ENCODE measurements at regions not wholly inside any gene's neighbourhood (a gene's known extent, or its start where the extent isn't known, plus 50 kb on each side); places are given as distances from the start of the nearest gene placed in this dataset.
"Not testable (repeated sequence)": the region's sequence is repeated elsewhere in the genome, so short reads cannot be mapped to it uniquely, and the experiment has no call there.

DNA sequence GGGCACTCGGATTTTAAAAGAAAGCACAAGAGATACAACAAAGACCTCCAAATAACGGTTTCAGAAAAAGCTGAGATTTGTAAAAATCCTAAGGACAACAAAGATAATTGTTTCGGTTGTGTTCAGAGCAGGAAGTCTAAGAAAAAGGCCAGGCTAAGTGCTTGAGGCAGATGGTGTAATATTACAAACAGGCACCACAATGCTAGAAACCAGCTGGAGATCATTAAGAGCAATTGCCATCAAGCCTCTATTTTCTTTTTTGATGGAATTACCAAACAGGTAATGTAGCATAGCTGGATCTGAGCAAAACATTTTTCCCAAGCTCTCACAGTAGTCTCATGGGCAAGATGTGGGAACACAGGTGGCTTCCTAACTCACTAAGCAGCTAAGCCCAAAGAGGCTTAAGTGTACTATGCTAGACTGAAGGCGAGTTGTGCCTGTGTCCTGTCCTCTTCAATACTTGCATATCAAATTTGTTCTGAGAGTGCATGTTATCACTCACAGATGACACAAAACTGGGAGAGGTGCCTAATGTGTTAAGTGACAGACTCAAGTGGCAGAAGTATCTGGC lies 161.6 kb downstream of the GLUL start:
- DNase-seq (ENCODE audit: low read depth in 2 of 2, low spot score in 1 of 2), result no peak

DNA sequence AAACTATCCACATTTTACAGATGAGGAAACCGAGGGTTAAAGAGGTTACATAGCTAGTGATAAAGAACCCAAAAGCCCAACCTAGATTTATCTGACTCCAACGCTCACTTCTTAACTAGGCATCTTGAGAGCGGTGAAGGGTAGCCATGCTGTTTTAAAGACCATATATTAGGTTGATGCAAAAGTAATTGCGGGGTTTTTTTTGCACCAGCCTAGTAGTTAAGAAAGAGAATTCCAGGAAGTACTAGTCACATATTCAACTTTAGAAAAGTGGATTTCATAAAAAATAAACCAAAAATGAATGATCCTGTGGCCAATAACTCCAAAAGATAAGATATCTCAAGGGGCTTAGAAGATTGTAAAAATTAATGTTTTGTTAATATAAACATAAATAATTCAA lies 162.1 kb downstream of the GLUL start:
- no peak for DNase-seq (ENCODE audit: low read depth in 2 of 2, low spot score in 1 of 2)

DNA sequence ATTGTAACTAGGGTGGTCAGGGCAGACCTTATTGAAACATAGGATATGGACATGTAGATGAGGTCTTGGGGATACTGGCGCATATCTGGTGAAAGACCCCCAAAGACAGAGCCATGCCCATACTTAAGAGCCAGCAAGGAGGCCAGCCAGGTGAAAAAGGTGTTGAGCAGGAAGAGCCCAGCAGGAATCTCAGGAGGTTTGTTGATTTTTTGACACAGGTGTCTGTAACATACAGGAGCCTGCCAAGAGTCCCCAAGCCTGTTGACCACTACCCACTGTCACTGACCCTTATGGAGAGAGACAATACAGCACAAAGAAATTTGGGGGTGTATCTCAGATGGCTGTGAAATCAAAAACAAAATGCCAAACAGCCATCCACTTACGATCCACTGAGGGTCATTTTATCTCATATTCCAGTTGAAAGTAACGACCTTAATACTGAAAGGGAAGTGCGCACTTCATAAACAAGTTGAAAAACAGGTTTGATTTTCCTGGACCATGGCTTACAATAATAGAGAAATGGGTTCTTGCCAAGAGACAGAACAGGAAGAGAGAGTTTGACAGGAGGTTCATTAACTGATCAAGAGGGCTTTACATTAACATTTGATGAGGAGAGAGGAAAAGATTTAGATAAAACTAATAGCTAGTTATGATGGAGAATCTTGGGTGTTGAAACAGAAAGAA lies 163.6 kb downstream of the GLUL start:
- DNase-seq (ENCODE audit: low read depth in 2 of 2, low spot score in 1 of 2), result no peak

DNA sequence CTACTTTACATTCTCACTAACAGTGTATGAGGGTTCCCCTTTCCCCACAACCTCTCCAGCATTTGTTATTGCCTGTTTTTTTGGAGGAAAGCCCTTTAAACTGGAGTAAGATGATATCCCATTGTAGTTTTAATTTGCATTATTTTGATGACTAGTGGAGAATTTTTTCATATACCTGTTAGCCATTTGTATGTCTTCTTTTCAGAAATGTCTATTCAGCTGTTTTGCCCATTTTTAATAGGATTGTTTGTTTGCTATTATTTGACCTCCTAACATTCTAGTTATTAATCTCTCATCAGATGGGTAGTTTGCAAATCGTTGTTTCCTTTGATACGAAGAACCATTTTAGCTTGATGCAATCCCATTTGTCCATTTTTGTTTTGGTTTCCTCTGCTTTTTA lies 165.0 kb downstream of the GLUL start:
- DNase-seq (ENCODE audit: low read depth in 2 of 2, low spot score in 1 of 2), result no peak

DNA sequence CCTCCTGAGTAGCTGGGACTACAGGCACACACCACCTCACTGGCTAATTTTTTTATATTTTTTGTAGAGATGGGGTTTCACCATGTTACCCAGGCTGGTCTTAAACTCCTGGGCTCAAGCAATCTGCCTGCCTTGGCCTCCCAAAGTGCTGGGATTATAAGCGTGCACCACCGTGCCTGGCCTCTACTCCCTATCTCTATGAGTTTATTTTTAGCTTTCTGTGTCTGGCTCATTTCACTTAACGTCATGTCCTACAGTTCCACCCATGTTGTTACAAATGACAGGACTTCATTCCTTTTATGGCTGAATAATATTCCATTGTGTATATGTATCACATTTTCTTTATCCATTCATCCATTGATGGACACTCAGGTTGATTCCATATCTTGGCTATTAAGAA lies 164.2 kb upstream of the ZNF648 start:
- DNase-seq (ENCODE audit: low read depth in 2 of 2, low spot score in 1 of 2), result not testable (repeated sequence)

DNA sequence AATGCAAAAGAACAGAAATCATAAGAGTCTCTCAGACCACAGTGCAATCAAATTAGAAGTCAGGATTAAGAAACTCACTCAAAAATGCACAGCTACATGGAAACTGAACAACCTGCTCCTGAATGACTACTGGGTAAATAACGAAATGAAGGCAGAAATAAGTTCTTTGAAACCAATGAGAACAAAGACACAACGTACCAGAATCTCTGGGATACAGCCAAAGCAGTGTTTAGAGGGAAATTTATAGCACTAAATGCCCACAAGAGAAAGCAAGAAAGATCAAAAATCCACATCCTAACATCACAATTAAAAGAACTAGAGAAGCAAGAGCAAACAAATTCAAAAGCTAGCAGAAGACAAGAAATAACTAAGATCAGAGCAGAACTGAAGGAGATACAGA lies 160.5 kb upstream of the ZNF648 start:
- not testable (repeated sequence) for DNase-seq (ENCODE audit: low read depth in 2 of 2, low spot score in 1 of 2)

DNA sequence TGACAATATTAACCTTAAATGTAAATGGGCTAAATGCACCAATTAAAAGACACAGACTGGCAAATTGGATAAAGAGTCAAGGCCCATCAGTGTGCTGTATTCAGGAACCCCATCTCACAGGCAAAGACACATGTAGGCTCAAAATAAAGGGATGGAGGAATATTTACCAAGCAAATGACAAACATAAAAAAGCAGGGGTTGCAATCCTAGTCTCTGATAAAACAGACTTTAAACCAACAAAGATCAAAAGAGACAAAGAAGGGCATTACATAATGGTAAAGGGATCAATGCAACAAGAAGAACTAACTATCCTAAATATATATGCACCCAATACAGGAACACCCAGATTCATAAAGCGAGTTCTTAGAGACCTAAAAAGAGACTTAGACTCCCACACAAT lies 159.9 kb upstream of the ZNF648 start:
- not testable (repeated sequence) for DNase-seq (ENCODE audit: low read depth in 2 of 2, low spot score in 1 of 2)

DNA sequence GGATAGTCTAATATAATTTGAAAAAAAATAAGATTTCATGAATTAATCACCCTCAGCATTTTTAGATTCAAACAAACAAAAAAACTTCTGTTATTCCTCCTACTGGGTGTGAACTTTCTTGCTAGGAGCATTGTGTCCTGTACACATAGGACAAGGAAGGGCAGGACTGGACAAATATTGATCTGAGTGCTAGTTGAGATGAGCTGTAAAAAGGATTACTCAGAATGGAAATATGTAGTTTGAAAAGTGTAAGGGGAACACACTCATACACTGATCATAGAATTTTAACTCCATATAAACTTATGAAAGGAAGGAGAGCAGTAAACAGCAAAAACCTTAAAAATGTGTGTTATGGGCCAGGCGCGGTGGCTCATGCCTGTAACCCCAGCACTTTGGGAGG lies 156.5 kb upstream of the ZNF648 start:
- DNase-seq (ENCODE audit: low read depth in 2 of 2, low spot score in 1 of 2), result no peak

DNA sequence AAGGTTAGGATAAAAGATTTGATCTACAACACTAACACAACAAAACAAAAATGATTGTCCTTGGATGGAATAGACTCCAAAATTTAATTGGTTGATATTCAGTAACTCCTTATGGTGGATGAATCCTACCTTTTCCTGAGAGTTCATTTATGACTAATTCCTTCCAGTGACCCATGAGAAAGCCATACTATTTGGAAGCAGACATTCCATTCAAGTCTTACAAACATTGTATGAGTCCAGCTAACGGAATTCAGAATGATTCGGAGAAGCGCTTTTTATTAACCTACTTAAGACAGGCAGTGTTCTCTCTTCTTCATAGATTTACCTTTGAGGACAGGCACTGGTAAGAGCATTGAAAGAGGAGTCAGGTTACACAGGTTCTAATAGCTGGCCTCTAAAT lies 155.6 kb upstream of the ZNF648 start:
- no peak for DNase-seq (ENCODE audit: low read depth in 2 of 2, low spot score in 1 of 2)

DNA sequence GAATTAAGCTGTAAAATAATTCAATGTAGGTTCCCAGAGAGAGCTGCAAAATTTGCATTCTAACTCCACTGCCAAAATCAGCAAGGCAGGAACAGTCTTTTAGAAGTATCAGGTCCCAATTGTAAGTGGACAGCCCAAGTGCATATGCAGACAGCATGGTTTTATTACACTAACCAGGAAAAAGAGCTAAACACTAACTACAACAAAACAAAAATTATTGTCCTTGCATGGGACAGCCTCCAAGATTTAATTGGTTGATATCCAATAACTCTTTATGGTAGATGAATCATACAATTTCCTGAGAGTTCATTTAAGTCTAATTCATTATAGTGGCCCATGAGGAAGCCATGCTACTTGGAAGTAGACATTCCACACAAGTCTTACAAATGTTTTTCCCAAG lies 154.3 kb upstream of the ZNF648 start:
- no peak for DNase-seq (ENCODE audit: low read depth in 2 of 2, low spot score in 1 of 2)

DNA sequence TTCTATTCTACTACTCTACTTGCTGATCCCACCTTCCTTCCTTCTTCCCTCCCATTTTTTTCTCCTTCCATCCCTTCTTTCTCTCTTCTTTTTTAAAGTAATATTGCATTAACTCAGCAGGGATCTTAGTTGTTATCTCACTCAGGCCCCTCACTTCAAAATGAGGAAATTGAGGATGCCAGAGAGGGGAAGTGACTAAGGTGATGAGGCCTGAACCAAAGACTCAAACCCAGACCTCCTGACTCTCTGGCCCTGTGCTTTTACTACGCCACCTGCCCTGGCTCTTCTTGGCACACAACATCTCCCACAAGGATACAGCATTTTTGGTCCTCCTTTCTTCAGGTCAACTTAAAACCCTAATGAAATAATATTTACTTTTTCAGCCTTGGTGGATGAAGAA lies 151.7 kb upstream of the ZNF648 start:
- no peak for DNase-seq (ENCODE audit: low read depth in 2 of 2, low spot score in 1 of 2)

DNA sequence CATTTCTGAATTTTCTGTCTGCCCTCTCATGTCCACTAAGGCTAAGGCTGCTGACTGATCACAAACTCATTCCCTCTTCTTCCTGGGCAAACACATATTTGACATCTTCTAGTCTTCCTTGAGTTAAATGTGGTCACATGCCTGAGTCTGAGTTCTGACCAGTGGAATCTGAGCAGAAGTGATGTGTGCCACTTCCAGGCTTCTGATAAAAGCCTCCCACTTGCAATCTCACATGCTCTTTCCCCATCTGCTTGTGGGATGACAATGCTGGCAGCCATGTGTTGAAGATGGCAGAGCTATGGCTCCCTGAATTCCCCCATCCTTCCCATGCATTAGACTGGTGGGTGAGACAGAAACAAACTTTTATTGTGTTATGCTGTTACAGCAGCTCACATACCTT lies 149.9 kb upstream of the ZNF648 start:
- no peak for DNase-seq (ENCODE audit: low read depth in 2 of 2, low spot score in 1 of 2)

DNA sequence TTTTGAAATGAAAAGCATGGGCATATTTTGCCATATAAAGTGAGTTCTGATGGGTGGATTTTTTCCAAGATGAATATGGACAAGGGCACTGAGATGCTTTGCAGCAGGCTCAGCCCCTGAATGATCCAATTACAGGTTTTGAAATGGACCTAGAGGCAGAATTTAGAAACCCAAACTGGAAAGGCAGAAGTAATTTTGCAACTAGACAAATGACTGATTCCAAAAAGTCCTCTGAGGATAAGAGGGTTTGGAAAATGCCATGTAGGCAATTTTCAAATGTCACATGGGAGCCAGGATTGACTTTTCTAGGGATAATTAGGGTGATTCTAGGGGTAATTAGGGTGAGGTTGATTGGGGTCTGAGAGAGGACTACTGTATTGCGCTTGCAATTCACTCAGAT lies 148.9 kb upstream of the ZNF648 start:
- no peak for DNase-seq (ENCODE audit: low read depth in 2 of 2, low spot score in 1 of 2)

DNA sequence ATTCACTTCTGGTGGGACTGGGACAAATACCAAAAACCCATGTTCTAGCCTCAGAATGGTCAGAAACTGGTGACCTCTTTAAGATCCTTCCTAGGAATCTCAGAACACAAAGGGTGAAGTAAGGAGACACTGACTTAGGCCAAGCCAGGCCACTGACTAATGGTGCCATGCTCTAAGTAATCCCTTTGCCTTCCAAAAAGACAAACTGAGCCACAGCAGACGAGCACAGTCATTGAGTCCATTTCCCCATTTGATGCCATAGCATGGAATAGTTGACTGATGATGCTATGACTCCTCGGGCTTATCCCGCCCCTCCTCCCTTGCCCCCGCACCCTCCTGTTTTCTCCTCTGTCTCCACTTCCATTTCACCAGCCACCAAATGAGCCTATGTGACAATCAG lies 145.8 kb upstream of the ZNF648 start:
- DNase-seq (ENCODE audit: low read depth in 2 of 2, low spot score in 1 of 2), result no peak

DNA sequence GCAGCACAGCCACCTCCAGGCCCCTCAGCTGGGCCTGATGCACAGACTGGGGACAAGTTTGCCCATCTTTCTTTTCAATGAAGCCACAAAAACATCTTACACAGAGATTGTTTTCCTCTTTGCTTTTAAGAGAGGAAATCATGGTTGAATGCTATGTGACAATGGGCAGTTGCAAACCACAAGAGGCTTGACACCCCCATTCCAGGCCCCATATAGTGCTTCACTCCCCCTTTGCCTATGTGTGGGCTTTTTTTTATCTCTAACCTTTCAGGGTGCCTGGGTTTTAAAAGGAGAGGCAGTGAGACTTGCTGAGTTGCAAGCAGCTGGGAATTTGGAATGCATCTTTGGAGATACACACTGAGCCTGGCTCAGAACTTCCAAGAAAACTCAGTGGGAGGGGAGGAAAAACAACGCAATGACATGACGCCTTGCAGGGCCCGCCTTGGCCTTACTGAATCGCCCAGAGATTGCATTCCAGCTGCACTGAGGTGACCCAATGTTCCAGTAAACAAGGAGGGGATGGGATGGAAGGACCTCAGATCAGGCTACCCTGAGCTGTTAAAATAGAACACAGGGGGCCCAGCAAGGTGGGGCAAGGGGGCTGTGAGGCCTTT lies 145.2 kb upstream of the ZNF648 start:
- no peak for DNase-seq (ENCODE audit: low read depth in 2 of 2, low spot score in 1 of 2)

DNA sequence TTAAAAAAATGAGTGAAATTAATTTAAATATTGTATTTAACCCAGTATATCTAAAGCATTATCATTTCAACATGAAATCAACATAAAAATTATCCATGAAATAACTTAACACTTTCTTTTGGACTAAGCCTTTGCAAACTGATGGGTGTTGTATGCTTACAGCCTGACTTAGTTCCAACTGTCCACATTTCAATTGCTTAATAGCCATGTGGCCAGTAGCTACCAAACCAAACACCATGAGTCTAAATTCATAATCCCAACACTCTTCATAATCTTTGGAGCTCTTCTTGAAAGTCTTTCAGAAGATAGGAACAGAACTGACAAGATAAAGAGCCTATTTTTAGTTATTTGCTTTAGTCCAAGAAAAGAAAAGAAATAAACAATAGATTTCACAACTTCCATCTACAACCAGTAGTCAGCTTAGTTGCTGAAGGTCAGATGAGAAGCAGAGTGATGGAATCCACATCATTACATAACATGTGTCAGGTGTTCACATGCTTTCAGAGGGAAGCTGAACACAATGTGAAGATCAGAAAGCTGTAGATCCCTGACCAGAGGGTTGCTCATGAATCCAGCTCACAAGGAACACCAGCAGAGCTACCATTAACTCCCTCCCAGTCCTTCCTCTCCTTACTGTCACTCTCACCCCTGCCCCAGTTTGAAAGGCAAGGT lies 144.0 kb upstream of the ZNF648 start:
- DNase-seq (ENCODE audit: low read depth in 2 of 2, low spot score in 1 of 2), result no peak

DNA sequence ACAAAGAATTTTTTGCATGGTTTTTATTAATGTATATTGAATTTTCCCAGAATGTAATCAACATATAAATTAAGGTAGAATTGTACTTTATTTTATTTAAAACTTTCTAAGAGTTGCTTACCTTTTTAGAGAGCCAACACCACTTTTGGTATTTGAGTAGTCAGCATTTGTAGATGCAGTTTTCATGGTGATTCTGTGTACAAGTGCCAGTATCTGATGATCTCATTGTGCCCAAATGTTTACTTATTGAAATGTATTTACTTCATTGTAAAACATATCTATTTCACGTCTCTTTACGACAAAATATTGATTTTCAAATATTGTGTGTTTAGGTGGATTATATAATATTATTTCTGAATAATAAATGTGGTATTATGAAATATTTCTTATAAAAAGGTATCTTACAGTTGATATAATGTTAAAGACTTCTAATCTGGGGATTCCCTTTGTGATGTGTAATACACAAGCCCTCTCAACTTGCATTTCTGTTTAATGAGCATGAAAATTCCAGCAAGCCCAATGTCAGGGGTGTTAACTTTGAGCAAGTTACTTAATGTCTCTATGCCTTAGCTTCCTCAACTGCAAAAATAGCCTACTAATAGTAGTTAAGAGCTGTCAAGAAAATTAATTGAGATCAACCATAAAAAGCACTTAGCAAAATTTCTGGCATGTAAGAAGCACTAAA lies 141.8 kb upstream of the ZNF648 start:
- no peak for DNase-seq (ENCODE audit: low read depth in 2 of 2, low spot score in 1 of 2)

DNA sequence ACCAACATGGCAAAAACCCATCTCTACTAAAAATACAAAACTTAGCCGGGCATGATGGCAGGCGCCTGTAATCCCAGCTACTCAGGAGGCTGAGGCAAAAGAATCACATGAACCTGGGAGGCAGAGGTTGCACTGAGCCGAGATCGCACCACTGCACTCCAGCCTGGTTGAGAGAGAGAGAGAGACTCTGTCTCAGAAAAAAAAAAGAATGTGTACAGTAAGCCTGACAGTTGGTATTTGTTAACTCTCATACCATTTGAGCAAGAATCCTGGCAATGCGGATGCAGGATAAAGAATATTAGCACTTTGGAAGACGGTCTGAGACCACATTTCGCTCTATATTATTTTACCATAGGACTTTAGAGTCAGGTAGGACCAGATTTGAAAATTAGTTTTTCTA lies 140.0 kb upstream of the ZNF648 start:
- not testable (repeated sequence) for DNase-seq (ENCODE audit: low read depth in 2 of 2, low spot score in 1 of 2)

DNA sequence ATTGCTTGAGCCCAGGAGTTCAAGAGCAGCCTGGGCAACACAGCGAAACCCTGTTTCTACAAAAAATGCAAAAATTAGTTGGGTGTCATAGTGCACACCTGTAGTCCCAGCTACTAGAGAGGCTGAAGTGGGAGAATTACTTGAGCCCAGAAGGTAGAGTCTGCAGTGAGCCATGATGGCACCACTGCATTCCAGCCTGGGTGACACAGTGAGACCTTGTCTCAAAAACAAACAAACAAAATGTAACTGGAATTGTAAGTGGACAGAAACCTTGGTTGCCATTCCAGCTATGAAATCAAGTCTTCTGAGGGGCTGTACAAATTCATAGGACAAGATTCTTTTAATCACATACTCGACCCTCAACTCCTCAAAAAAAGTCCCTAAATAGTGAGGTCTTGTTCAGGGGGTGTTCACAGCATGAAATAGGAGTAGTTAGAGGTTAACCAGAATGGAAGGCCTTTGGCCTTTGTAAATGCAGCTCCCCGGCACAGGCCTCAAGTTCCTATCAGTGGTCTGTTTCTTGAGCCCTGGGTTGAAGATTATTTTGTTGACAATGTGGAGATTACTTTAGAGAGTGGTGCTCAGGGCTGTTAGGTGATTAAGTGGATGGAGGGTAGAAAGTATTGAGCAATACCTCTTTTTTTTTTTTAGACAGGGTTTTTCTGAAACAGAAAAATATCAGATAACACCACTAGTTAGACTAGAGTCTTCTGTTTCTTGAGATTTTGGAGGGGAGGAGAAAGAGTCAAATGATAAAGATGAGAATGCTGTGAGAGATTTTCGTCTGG lies 138.7 kb upstream of the ZNF648 start:
- DNase-seq (ENCODE audit: low read depth in 2 of 2, low spot score in 1 of 2), result no peak

DNA sequence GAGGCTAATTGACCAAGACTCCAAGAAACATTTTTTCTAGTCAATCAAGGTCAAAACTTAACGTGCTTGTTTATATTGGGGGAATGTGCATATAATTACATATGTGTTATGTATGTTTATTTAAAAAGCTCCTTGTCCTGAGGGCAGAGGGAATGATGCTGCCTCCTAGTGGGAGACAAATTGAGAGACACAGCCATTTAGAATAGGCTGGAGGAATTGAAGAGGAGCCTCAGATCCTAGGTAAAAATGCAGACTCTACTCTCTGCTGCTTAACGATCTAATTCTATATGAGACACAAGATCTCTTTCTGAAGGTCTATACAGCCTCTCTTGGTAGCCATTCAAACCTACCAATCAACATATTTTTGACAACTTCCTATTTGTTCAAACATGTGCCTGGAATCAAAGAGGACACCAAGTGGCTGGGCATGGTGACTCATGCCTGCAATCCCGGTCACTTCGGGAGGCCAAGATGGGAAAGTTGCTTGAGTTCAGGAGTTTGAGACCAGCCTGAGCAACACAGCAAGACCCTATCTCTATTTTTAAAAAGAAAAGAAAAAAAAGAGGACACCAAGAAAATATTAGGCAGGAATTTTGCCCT lies 136.6 kb upstream of the ZNF648 start:
- no peak for DNase-seq (ENCODE audit: low read depth in 2 of 2, low spot score in 1 of 2)
